ENCODE measurements at regions not wholly inside any gene's neighbourhood (a gene's known extent, or its start where the extent isn't known, plus 50 kb on each side); places are given as distances from the start of the nearest gene placed in this dataset.

- Histone ChIP-seq H2AFZ (ENCODE audit: low read length) (no peak overlapping the region), H3K27ac (ENCODE audit: insufficient read depth, low read length) (no peak overlapping the region), H3K4me1 (ENCODE audit: control insufficient read depth, extremely low read depth, insufficient read depth, low read length) (no peaks in the 10 kb centered on the region), H3K4me3 (replicated peaks in 1 of 4; ENCODE audit: control extremely low read depth in 1 of 4, insufficient read depth in 1 of 4, low read depth in 3 of 4, low read length in 4 of 4) (no peak overlapping the region), H4K20me1 (ENCODE audit: control insufficient read depth, extremely low read depth, insufficient read depth, low read length) (no peaks in the 10 kb centered on the region), H3K4me2 (ENCODE audit: extremely low read depth, insufficient read depth, low read length) (no peak overlapping the region), H3K79me2 (ENCODE audit: control insufficient read depth, insufficient read depth, low read length) (no peaks in the 10 kb centered on the region), H3K9ac (ENCODE audit: insufficient read depth, low read length) (no peak overlapping the region), H3K9me3 (ENCODE audit: control insufficient read depth, insufficient read depth, low read depth, low read length) (no peaks in the 10 kb centered on the region), H3K27me3 (ENCODE audit: control insufficient read depth, insufficient read depth, low read length) (no peaks in the 10 kb centered on the region), H3K36me3 (ENCODE audit: control insufficient read depth, insufficient read depth, low read length) (no peaks in the 10 kb centered on the region)
- DNase-seq (ENCODE audit: low read depth in 2 of 2), result no peak
- TF ChIP-seq EZH2 (IDR thresholded peaks at IDR 0.05; ENCODE audit: low read length, missing control alignments) (no peak), CTCF (conservative IDR thresholded peaks at IDR 0.05 in 1 of 2, IDR thresholded peaks at IDR 0.05 in 1 of 2; ENCODE audit: low read depth in 1 of 2, low read length in 2 of 2) (no peak)
These were observed 208.8 kb upstream of the IGF1R start for GRCh38 chr15:98439523-98439942.

- Histone ChIP-seq H3K4me1 (ENCODE audit: control insufficient read depth, extremely low read depth, insufficient read depth, low read length) (no peaks in the 10 kb centered on the region), H3K4me3 (replicated peaks in 1 of 4; ENCODE audit: control extremely low read depth in 1 of 4, insufficient read depth in 1 of 4, low read depth in 3 of 4, low read length in 4 of 4) (no peak overlapping the region), H2AFZ (ENCODE audit: low read length) (no peak overlapping the region), H3K27ac (ENCODE audit: insufficient read depth, low read length) (no peak overlapping the region), H3K79me2 (ENCODE audit: control insufficient read depth, insufficient read depth, low read length) (no peaks in the 10 kb centered on the region), H4K20me1 (ENCODE audit: control insufficient read depth, extremely low read depth, insufficient read depth, low read length) (no peaks in the 10 kb centered on the region), H3K9ac (ENCODE audit: insufficient read depth, low read length) (no peak overlapping the region), H3K4me2 (ENCODE audit: extremely low read depth, insufficient read depth, low read length) (no peak overlapping the region), H3K9me3 (ENCODE audit: control insufficient read depth, insufficient read depth, low read depth, low read length) (no peaks in the 10 kb centered on the region), H3K27me3 (ENCODE audit: control insufficient read depth, insufficient read depth, low read length) (no peaks in the 10 kb centered on the region), H3K36me3 (ENCODE audit: control insufficient read depth, insufficient read depth, low read length) (no peaks in the 10 kb centered on the region)
- DNase-seq (ENCODE audit: low read depth in 2 of 2), result no peak
- TF ChIP-seq EZH2 (IDR thresholded peaks at IDR 0.05; ENCODE audit: low read length, missing control alignments), result no peak
- no peak for TF ChIP-seq CTCF (conservative IDR thresholded peaks at IDR 0.05 in 1 of 2, IDR thresholded peaks at IDR 0.05 in 1 of 2; ENCODE audit: low read depth in 1 of 2, low read length in 2 of 2)
These were observed 207.4 kb upstream of the IGF1R start for GRCh38 chr15:98440917-98441316.

- Histone ChIP-seq H4K20me1 (ENCODE audit: control insufficient read depth, extremely low read depth, insufficient read depth, low read length) (no peaks in the 10 kb centered on the region), H2AFZ (ENCODE audit: low read length) (no peak overlapping the region), H3K36me3 (ENCODE audit: control insufficient read depth, insufficient read depth, low read length) (no peaks in the 10 kb centered on the region), H3K79me2 (ENCODE audit: control insufficient read depth, insufficient read depth, low read length) (no peaks in the 10 kb centered on the region), H3K4me3 (replicated peaks in 1 of 4; ENCODE audit: control extremely low read depth in 1 of 4, insufficient read depth in 1 of 4, low read depth in 3 of 4, low read length in 4 of 4) (no peak overlapping the region), H3K9ac (ENCODE audit: insufficient read depth, low read length) (no peak overlapping the region), H3K4me2 (ENCODE audit: extremely low read depth, insufficient read depth, low read length) (no peak overlapping the region), H3K27me3 (ENCODE audit: control insufficient read depth, insufficient read depth, low read length) (no peaks in the 10 kb centered on the region), H3K4me1 (ENCODE audit: control insufficient read depth, extremely low read depth, insufficient read depth, low read length) (no peaks in the 10 kb centered on the region), H3K9me3 (ENCODE audit: control insufficient read depth, insufficient read depth, low read depth, low read length) (no peaks in the 10 kb centered on the region), H3K27ac (ENCODE audit: insufficient read depth, low read length) (no peak overlapping the region)
- TF ChIP-seq EZH2 (IDR thresholded peaks at IDR 0.05; ENCODE audit: low read length, missing control alignments) (no peak), CTCF (conservative IDR thresholded peaks at IDR 0.05 in 1 of 2, IDR thresholded peaks at IDR 0.05 in 1 of 2; ENCODE audit: low read depth in 1 of 2, low read length in 2 of 2) (no peak)
- no peak for DNase-seq (ENCODE audit: low read depth in 2 of 2)
These were observed 206.7 kb upstream of the IGF1R start for GRCh38 chr15:98441599-98441998.
